ENCODE measurements at regions not wholly inside any gene's neighbourhood (a gene's known extent, or its start where the extent isn't known, plus 50 kb on each side); places are given as distances from the start of the nearest gene placed in this dataset.

DNA sequence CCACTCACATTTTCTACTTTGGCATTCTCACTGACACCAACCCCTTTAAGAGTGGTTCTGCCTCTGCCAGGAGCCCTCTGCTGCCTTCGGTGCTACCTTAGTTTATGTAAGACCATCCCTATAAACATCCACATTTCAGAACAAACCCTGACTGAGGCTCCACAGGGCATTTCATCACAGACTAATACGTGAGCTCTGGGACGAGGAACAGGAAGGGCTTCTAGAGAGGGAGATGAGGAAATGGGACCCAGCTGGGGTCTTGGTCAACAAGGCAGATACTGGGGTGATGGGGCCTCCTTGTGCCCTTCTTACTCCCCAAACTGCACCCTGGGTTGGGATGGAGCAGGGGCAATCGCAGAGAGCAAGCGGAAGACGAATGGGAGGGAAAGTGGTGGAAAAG is 86.5 kb upstream of the FYN start:
- no peak for DNase-seq

DNA sequence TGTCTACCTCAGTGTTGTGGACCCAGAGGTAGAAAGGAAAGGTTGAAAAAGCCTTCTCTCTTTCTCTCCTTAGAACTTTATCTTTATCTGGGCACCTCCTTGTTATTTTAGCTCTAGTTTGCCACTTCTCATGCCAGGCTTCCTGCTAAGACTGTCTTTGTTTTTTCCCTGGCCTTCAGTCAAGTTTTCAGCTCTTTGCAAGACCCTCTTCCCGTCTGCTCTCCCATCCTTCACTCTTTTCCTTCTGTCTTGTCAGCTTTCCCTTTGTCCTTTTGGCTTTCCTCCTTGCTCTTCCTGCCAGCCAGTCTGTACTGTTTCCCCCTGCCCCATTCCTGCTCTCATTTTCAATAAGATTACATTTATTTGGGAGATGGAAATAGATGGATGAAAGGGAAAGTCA is 86.8 kb upstream of the CCN6 start:
- DNase-seq, result no peak

- DNase-seq, result no peak
Observed at GRCh38 chr6:111970426-111970825, 83.5 kb upstream of the CCN6 start.

- no peak for DNase-seq
Observed at GRCh38 chr6:111971181-111971841, 82.6 kb upstream of the CCN6 start.

GRCh38 chr6:111971866-111972532 is 81.9 kb upstream of the CCN6 start:
- no peak for DNase-seq

DNA sequence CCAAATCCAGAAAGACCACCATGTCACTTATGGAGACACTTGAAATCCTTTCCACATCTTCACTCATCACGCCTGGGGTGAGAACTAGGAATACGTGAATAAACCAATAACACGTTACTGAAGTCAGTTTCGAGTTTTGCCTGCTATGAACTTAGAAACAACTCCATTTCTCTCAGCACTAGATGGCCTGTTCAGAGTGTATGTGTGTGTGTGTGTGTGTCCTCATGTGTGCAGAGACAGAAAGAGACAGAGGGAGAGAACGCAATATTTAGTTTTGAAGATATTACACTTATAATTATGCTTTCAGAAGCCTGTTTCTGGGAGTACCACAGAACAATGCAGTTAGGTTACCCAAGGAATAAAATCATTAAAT is 81.2 kb upstream of the CCN6 start:
- no peak for DNase-seq

DNA sequence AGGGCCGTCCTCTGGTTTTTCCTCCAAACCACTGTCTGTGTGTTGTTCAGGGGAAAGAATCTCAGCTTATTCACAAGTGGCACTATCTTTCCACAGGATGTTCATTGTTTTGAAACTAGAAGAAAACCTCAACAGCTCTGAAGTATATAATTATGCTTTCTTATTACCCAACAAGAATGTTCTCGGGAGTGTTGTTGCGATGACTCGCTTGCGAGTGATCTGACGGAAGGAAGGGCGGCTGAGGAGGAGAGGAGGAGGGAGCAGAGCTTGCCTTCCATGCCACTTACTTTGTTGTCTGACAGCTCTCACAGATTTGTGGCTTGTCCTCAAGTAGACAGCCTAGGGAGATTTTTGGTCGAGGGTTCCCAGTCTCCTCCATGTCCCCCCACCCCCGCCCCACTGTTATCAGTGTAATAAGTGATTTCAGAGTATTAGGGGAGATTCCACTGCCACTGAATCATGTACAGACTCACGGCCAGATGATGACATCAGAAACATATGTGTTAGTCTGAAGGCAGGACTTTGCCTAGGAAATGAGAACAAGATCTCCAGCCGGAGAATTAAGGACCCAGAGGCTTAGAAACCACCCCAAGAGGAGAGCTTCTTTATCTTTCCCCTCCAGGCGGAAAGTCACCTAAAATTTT is 80.7 kb upstream of the CCN6 start:
- DNase-seq, result peak; percentile 83

DNA sequence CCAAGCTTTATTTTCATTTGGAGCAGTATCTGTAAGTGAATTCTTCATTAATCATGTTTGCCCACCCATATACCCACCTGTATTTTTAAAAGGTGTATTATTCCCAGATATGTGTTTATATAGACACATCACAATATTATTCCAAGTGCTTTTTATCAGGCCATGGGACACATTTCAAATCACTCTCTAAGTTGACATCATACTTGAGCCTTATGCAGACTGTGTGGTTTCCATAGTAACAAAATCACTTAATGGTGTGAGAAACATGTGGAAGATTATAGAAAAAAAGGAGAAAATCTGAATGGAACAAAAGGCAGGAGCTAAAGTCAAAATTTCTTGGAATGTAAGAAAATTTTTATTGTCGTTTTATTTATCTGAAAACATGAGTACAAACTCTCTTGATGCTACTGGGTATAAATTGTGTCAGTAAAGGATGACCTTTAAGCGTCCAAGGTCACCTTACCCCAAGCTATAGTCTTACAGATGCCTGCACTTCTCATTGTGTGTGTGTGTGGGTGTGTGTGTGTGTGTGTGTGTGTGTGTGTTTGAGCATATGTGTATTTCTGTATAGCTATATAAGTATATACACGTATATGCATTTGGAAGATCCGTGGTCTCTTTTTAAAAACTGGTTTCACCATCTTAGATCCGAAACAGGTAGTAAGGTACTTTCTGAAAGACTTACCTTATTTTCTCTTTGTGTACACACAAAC is 79.8 kb upstream of the CCN6 start:
- DNase-seq, result peak; percentile 34

- DNase-seq, result no peak
Observed at GRCh38 chr6:111975466-111975865, 78.4 kb upstream of the CCN6 start.

DNA sequence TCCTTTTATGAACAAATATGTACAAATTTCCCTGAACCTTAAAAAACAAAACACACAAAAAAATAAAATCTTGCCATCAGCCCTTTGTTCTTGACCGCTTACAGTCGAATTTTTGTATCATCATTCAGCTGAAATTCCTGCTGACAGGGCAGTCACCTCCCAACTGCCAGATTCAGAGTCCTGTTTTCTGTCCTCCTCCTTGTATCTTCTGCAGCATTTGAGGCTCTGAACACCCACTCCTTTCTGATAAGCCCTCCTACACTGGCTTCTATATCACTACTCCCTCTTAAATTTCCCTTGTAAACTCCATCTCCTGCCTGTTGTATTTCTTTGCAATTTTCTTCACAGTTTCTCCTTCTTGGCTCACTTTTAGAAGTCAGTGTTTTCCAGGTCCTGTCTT is 77.8 kb upstream of the CCN6 start:
- DNase-seq, result no peak

GRCh38 chr6:111978532-111979149 is 75.3 kb upstream of the CCN6 start:
- no peak for DNase-seq

DNA sequence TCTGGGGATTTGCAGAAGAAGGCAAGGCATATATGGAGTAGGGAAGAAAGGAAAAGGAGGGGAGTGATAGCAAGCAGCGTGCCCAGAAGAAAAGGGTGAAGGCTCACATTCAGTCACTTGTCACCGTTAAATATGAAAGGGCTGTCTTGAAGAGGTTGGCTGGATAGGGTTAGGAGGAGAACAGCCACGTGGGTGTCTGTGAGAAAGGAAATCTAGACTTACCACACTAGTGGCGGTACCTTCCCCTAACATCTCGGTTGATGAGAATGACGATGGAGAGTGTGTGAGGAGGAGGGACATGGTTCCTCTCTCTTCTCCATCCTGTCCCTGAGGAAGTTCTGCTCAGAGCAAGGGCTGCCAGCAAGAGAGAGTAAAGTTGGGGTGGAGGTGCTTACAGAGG is 74.3 kb upstream of the CCN6 start:
- DNase-seq, result no peak

- DNase-seq, result no peak
Observed at GRCh38 chr6:111980143-111980542, 73.8 kb upstream of the CCN6 start.

GRCh38 chr6:111980971-111981840 is 72.7 kb upstream of the CCN6 start:
- DNase-seq, result no peak

DNA sequence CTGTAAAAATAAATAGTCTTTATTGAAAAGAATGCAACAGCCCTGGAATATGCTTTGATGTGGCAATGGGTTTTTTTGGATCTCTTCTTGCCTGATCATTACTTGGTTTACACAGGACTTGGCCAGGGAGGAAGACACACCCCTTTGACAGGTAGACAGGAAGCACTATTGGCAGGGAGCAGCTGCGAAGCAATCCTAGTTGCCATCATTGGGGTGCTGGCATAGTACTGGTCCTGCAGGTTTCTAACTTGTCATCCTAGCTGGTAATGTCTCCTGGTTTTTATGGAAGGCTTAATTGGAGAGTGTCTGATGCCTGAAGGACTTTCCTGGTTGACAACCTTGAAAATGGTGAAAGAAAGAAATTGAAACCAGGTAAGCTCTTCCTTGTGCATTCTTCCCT is 71.2 kb upstream of the CCN6 start:
- no peak for DNase-seq

DNA sequence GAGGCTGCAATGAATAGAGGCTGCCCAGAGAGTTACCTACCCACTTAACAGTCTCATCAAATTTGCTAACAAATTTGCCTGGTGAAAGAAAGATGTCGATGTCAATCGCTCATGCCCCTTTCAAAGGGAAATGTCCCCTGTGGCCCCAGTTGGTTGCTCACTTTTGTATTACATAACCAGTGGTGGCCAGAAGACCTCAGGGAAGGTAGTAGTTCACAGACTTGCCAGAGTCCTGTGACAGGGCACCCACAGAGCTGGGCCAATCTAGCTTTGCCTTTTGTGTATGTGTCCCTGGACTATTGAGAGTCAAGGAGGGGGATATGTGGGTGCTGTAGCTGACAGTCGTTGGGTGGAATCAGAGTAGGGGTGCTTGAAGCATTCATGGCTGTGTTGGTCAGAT is 70.7 kb upstream of the CCN6 start:
- DNase-seq, result no peak

DNA sequence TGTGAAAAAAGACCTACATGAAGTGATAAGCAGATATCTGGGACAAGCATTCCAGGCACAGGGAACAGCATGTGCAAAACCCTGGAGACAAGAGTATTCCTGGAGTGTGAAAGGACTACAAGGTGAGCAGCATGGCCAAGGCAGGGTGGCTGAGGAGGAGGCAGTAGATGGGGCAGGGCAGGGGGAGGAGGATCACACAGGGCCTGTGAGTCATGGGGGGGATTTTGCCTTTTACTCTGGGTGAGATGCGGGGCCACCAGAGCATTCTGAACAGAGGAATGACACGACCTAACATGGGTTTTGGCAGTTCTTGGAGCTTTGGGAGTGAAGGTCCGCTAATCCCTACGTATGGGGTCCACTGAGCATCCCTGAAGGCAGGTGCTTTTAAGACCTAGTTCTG is 69.8 kb upstream of the CCN6 start:
- DNase-seq, result no peak

GRCh38 chr6:111984516-111985201 is 69.2 kb upstream of the CCN6 start:
- DNase-seq, result no peak

DNA sequence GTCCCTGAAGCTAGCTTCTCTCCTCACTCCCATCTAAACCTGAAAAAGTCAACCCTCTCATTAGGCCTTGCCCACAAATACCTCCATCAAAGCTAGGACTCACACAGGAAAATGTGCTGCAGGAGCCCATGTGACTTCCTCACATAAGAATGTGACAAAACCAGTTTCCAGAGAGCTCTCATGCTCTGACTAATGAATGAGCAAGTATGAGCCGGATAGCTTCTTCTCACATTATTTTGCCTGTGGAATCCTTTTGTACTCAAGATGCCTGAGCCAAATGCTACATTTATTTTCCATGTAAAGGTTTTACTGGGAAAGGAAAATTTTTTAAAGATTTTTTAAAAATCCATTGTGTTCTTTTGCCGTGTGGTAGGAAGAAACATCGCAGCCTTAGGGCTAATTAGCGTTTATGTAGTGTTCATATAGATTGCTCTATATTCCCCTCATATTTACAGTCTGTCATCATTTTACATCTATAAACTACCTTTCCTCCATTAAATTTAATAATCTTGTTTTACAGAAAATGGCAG is 68.6 kb upstream of the CCN6 start:
- DNase-seq, result peak; percentile 79

GRCh38 chr6:111986651-111987050 is 67.3 kb upstream of the CCN6 start:
- no peak for DNase-seq

- no peak for DNase-seq
Observed at GRCh38 chr6:111987295-111987694, 66.6 kb upstream of the CCN6 start.

- DNase-seq, result no peak
Observed at GRCh38 chr6:111988926-111989325, 65.0 kb upstream of the CCN6 start.
